ENCODE measurements at regions not wholly inside any gene's neighbourhood (a gene's known extent, or its start where the extent isn't known, plus 50 kb on each side); places are given as distances from the start of the nearest gene placed in this dataset.
"Not testable (repeated sequence)": the region's sequence is repeated elsewhere in the genome, so short reads cannot be mapped to it uniquely, and the experiment has no call there.

DNA sequence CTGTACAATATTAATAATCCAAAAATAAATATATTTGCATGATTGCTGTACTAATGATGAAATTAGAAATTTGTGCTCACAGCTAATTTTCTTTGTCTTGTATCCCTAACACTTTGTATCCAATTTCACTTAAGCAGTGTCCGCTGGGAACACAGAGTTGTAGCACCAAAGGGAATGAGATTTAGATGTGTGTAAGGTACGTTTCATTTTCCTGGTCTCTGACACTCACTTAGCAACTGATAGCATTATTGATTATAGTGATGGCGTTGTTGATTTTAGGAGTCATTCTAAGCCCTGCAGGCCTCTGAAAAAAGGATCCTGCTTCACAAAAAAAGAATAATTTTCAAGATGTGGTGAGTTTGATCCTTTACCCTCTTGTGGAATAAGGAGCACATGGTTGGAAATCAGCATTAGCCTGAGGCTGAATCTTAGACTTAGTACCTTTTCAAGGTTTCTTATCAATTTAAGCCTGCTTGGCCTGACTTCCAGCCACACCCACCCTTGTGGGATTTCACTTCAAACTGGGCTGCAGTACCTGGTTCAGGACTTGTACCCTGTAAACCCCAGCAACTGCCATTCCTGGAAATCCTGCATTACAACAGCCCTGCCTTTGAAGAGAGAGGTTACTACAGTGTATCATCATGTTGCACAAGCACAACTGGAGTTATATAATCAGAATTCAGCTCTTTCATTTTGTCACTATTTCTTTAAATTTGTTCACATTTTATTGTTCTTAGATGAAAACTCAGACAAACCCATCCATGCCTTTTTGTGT is 116.2 kb downstream of the RND3 start:
- peak; percentile 52 for DNase-seq (ENCODE audit: low spot score)

GRCh38 chr2:150370561-150370960 is 116.9 kb downstream of the RND3 start:
- DNase-seq (ENCODE audit: low spot score) = no peak

DNA sequence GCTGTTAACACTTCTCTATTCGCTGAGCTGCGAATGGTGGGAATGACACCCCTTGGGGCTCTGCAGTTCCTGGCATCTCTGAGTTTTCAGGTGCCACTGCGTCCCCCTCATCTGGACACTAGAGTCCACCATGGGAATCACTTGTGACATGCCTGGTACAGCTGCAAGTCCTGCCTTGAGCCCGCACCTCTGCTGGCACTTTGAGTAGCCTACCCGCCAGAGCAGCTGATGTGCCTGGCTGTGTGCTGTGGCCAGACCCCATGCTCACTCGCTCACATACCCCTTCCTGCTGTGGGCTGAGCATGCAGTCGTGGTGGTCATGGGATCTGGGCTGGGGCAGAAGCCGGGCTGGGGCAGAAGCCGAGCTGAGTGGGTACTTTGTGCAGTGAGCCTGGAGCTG is 117.6 kb downstream of the RND3 start:
- DNase-seq (ENCODE audit: low spot score) = no peak

- no peak for DNase-seq (ENCODE audit: low spot score)
Measured at GRCh38 chr2:150358468-150358807, 129.0 kb downstream of the RND3 start.

- DNase-seq (ENCODE audit: low spot score) = peak; percentile 38
Measured at GRCh38 chr2:150357770-150358467, 129.5 kb downstream of the RND3 start.

GRCh38 chr2:150355440-150355839 is 132.0 kb downstream of the RND3 start:
- DNase-seq (ENCODE audit: low spot score) = no peak

GRCh38 chr2:150353376-150353775 is 134.1 kb downstream of the RND3 start:
- DNase-seq (ENCODE audit: low spot score) = no peak

- no peak for DNase-seq (ENCODE audit: low spot score)
Measured at GRCh38 chr2:150351922-150352321, 135.5 kb downstream of the RND3 start.

DNA sequence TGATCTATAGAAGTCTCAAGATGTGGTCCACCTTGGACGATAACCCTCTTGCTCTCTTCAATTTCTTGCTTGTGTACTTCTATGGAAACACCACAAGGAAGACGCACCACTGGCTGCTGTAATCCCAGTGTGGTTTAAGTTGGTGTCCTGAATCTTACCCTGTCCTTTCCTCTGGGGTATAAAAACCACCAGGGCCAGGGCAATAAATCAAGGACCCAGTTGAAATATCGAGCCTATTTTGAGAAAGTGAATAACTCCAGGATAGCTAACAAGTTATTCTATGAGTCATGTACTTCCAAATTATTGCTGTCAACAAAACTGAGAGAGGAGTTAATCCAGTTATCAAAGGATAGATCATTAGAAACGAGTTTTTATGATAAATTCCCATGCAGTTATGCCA is 137.0 kb downstream of the RND3 start:
- no peak for DNase-seq (ENCODE audit: low spot score)

- no peak for DNase-seq (ENCODE audit: low spot score)
Measured at GRCh38 chr2:150346806-150347205, 140.7 kb downstream of the RND3 start.

GRCh38 chr2:150341982-150342680 is 145.3 kb downstream of the RND3 start:
- no peak for DNase-seq (ENCODE audit: low spot score)

- DNase-seq (ENCODE audit: low spot score) = peak; percentile 21
Measured at GRCh38 chr2:150339951-150340350, 147.5 kb downstream of the RND3 start.

- DNase-seq (ENCODE audit: low spot score) = no peak
Measured at GRCh38 chr2:150339282-150339681, 148.2 kb downstream of the RND3 start.

DNA sequence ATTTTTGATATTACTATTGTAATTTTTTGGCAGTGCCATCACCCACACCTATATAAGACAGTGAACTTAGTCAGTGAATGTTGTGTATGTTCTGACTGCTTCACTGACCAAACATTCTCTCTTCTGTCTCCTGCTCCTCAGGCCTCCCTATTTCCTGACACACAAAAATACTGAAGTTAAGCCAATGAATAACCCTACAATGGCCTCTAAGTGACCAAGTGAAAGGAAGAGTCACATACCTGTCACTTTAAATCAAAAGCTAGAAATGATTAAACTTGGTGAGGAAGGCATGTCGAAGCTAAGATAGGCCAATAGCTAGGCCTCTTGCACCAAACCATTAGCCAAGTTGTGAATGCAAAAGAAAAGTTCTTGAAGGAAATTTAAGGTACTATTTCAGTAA is 151.9 kb downstream of the RND3 start:
- no peak for DNase-seq (ENCODE audit: low spot score)

DNA sequence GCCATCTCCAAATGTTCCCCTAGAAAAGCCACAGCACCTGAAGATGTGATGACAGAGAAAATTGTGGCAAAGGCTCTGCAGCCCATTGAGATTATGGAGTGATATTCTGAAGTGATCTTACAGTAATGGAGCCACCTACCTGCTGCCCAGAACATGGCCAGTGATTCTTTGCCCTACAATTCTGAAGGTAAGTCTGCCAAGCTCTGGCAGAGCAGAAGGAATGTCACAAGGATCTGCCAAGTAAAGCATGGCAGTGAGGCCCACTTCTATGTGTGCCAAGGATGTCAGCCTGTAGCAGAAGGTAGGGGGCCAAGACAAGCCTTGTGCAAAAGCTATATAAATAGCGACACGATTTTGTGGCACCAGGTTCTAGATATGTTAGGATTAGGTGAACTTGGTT is 155.1 kb downstream of the RND3 start:
- DNase-seq (ENCODE audit: low spot score) = no peak

- DNase-seq (ENCODE audit: low spot score) = no peak
Measured at GRCh38 chr2:150327564-150328489, 159.6 kb downstream of the RND3 start.

- no peak for DNase-seq (ENCODE audit: low spot score)
Measured at GRCh38 chr2:150325656-150326314, 161.7 kb downstream of the RND3 start.

GRCh38 chr2:150323071-150323470 is 164.4 kb downstream of the RND3 start:
- not testable (repeated sequence) for DNase-seq (ENCODE audit: low spot score)

- no peak for DNase-seq (ENCODE audit: low spot score)
Measured at GRCh38 chr2:150320608-150321007, 166.9 kb downstream of the RND3 start.

- no peak for DNase-seq (ENCODE audit: low spot score)
Measured at GRCh38 chr2:150319658-150320555, 167.6 kb downstream of the RND3 start.

All from HuH-7 (cell line).